HCT116 (cell line): ENCODE measurements at regions not wholly inside any gene's neighbourhood (a gene's known extent, or its start where the extent isn't known, plus 50 kb on each side); places are given as distances from the start of the nearest gene placed in this dataset.

Experiments
- ATAC-seq: fragments of 200-7000 bp; cut with Tn5 transposase; 2 replicates; pipeline ENCODE4 v1.9.1; 2020; ENCODE audit warnings: mild to moderate bottlenecking, moderate library complexity
- BruUV-seq: library from RNA; stranded (reverse); fragments of 400-500 nt; replicated peaks from 2 replicates; lab custom pipeline; 2021; lab: Mats Ljungman, UMichigan
- CTCF ChIA-PET: fragments of 300-600 bp; sonication (Branson Sonifier 250); formaldehyde crosslinking; loops from one replicate; lab custom pipeline; 2021; ENCODE audit warnings: antibody characterized with exemption; lab: Charles Lee
- POLR2A ChIA-PET: fragments of 300-600, 350-600 bp; sonication (Branson Sonifier 250); formaldehyde crosslinking; loops from one replicate; lab custom pipeline; 2021; ENCODE audit warnings: antibody characterized with exemption; lab: Charles Lee
- RAD21 ChIA-PET, 2 experiments: fragments of 300-600 bp; sonication (Branson Sonifier 250); formaldehyde crosslinking; loops; one replicate each; lab custom pipeline; 2023; ENCODE audit warnings: low total read pairs in 2 of 2; ENCODE audit not compliant: uncharacterized antibody in 2 of 2, unreplicated experiment in 2 of 2, low non-redundant PET in 1 of 2; lab: Charles Lee
- DNase-seq: peaks from one replicate; pipeline ENCODE4 v3.0.0-alpha.2; 2010; ENCODE audit warnings: low read depth, low spot score
- H2AFZ ChIP-seq: fragments of 200-600 bp; shearing (Covaris generic), sonication (generic); 2 replicates; pipeline ENCODE4 v1.6.1; 2017; ENCODE audit warnings: low read depth, mixed run types, mixed read lengths, antibody characterized with exemption, low read length; ENCODE audit not compliant: poor library complexity, severe bottlenecking
- H3K27ac ChIP-seq: 2 replicates; pipeline ENCODE4 v1.5.1; 2012; ENCODE audit warnings: low read depth, low read length
- H3K27me3 ChIP-seq: fragments of 200-600 bp; sonication (generic); 2 replicates; pipeline ENCODE4 v1.6.1; 2016; ENCODE audit warnings: mixed run types, low read length, mixed read lengths; ENCODE audit not compliant: insufficient read depth
- H3K36me3 ChIP-seq, 2 experiments: fragments of 200-500 bp in 1 of 2; fragments of 200-600 bp in 1 of 2; sonication (Bioruptor generic) in 1 of 2; sonication (generic) in 1 of 2; 2 replicates each; pipeline versions ENCODE4 v1.5.1 to v1.6.1; 2014 to 2016; ENCODE audit warnings: low read length in 2 of 2, inconsistent platforms in 1 of 2, mixed read lengths in 1 of 2, mixed run types in 1 of 2; ENCODE audit not compliant: insufficient read depth in 2 of 2, control insufficient read depth in 1 of 2
- H3K4me1 ChIP-seq, 2 experiments: fragments of 200-600 bp in 1 of 2; sonication (generic) in 1 of 2; 2 replicates each; pipeline versions ENCODE4 v1.5.1 to v1.6.1; 2012 to 2017; ENCODE audit warnings: low read length in 2 of 2, inconsistent platforms in 1 of 2, mild to moderate bottlenecking in 1 of 2, mixed read lengths in 1 of 2, mixed run types in 1 of 2, moderate library complexity in 1 of 2; ENCODE audit not compliant: insufficient read depth in 2 of 2, control insufficient read depth in 1 of 2
- H3K4me2 ChIP-seq: fragments of 200-600 bp; sonication (generic); 2 replicates; pipeline ENCODE4 v1.6.1; 2017; ENCODE audit warnings: mixed run types, low read length, mixed read lengths
- H3K4me3 ChIP-seq, 2 experiments: fragments of 200-600 bp in 1 of 2; sonication (generic) in 1 of 2; replicated peaks in 1 of 2; 2 replicates each; pipeline ENCODE4 v1.5.1; 2011 to 2016; ENCODE audit warnings: low read length in 2 of 2, control low read depth in 1 of 2, low read depth in 1 of 2, mild to moderate bottlenecking in 1 of 2, mixed read lengths in 1 of 2, mixed run types in 1 of 2
- H3K79me2 ChIP-seq: fragments of 200-600 bp; sonication (generic); 2 replicates; pipeline ENCODE4 v1.6.1; 2017; ENCODE audit warnings: mild to moderate bottlenecking, mixed run types, low read length, moderate library complexity, mixed read lengths; ENCODE audit not compliant: insufficient read depth
- H3K9ac ChIP-seq: fragments of 200-600 bp; sonication (generic); 2 replicates; pipeline ENCODE4 v1.6.1; 2016; ENCODE audit warnings: low read length, mixed read lengths
- H3K9me2 ChIP-seq: fragments of 200-600 bp; sonication (generic), shearing (Covaris generic); 2 replicates; pipeline ENCODE4 v1.6.1; 2017; ENCODE audit warnings: mixed run types, mild to moderate bottlenecking, moderate library complexity; ENCODE audit not compliant: insufficient read depth
- H3K9me3 ChIP-seq, 2 experiments: fragments of 200-500 bp in 1 of 2; fragments of 200-600 bp in 1 of 2; sonication (Bioruptor generic) in 1 of 2; sonication (generic) in 1 of 2; 2 replicates each; pipeline ENCODE4 v1.6.1; 2014 to 2017; ENCODE audit warnings: low read length in 2 of 2, mixed read lengths in 2 of 2, inconsistent platforms in 1 of 2, low read depth in 1 of 2, mild to moderate bottlenecking in 1 of 2, mixed run types in 1 of 2, moderate library complexity in 1 of 2; ENCODE audit not compliant: control insufficient read depth in 1 of 2, insufficient read depth in 1 of 2
- H4K20me1 ChIP-seq: fragments of 200-600 bp; sonication (generic), shearing (Covaris generic); 2 replicates; pipeline ENCODE4 v1.6.1; 2017; ENCODE audit warnings: mixed run types, mild to moderate bottlenecking, moderate library complexity; ENCODE audit not compliant: insufficient read depth
- ATF3 ChIP-seq: IDR thresholded peaks from 2 replicates; pipeline ENCODE4 v1.6.1; 2012
- CBX3 ChIP-seq: IDR thresholded peaks from 2 replicates; pipeline ENCODE4 v1.6.1; 2012; ENCODE audit warnings: low read depth
- CEBPB ChIP-seq: IDR thresholded peaks from 2 replicates; pipeline ENCODE4 v1.6.1; 2012; ENCODE audit warnings: low read depth
- EGR1 ChIP-seq: IDR thresholded peaks from 2 replicates; pipeline ENCODE4 v1.6.1; 2012; ENCODE audit warnings: low read depth
- EZH2 ChIP-seq: fragments of 200-600 bp; sonication (generic); IDR thresholded peaks from 2 replicates; pipeline ENCODE4 v1.6.1; 2017; ENCODE audit warnings: antibody characterized with exemption, mixed run types
- EZH2phosphoT487 ChIP-seq: fragments of 200-600 bp; IDR thresholded peaks from 2 replicates; pipeline ENCODE4 v1.6.1; 2018; ENCODE audit warnings: antibody characterized with exemption, borderline replicate concordance
- FOSL1 ChIP-seq: IDR thresholded peaks from 2 replicates; pipeline ENCODE4 v1.6.1; 2012; ENCODE audit warnings: low read depth
- POLR2A ChIP-seq: IDR thresholded peaks from 2 replicates; pipeline ENCODE4 v1.7.0; 2011; ENCODE audit warnings: borderline replicate concordance; ENCODE audit not compliant: insufficient read depth, insufficient read length; ENCODE audit errors: extremely low read depth
- REST ChIP-seq: IDR thresholded peaks from 2 replicates; pipeline ENCODE4 v1.6.1; 2012; ENCODE audit warnings: low read depth
- YY1 ChIP-seq: IDR thresholded peaks from 2 replicates; pipeline ENCODE4 v1.6.1; 2011; ENCODE audit warnings: low read length, low read depth, moderate library complexity, mild to moderate bottlenecking; ENCODE audit not compliant: insufficient replicate concordance; ENCODE audit errors: extremely low read depth
- ZBTB33 ChIP-seq: IDR thresholded peaks from 2 replicates; pipeline ENCODE4 v1.6.1; 2011; ENCODE audit warnings: mild to moderate bottlenecking, low read length, moderate library complexity; ENCODE audit not compliant: insufficient replicate concordance; ENCODE audit errors: extremely low read depth
- ZFX ChIP-seq: fragments of 450-650 bp; IDR thresholded peaks from 2 replicates; pipeline ENCODE4 v1.6.1; 2017
- intact Hi-C: fragments of 100-400 bp; cut with micrococcal nuclease; formaldehyde crosslinking; loops from 2 replicates; pipeline ENCODE4 v1.10.0; 2022

GRCh38 chr4:111410571-111410970 is 734.7 kb upstream of the FAM241A start:
- Histone ChIP-seq H3K36me3 (no peaks in the 10 kb centered on the region), H3K9me2 (no peaks in the 10 kb centered on the region)
- CTCF ChIA-PET: no interaction called here

GRCh38 chr4:111417521-111417920 is 727.7 kb upstream of the FAM241A start:
- H3K4me3 ChIP-seq: no peak overlapping the region
- intact Hi-C loops: no loop called here

More at GRCh38 chr4:111410571-111410970, 734.7 kb upstream of the FAM241A start:
- Histone ChIP-seq H2AFZ (no peak overlapping the region), H3K9ac (no peak overlapping the region), H3K27me3 (no peaks in the 10 kb centered on the region), H3K27ac (no peak overlapping the region), H3K4me3 (no peak overlapping the region), H3K79me2 (no peaks in the 10 kb centered on the region), H3K4me1 (no peaks in the 10 kb centered on the region), H3K9me3 (no peaks in the 10 kb centered on the region), H3K4me2 (no peak overlapping the region), H4K20me1 (no peaks in the 10 kb centered on the region)
- ATAC-seq: no peak
- RAD21 ChIA-PET: no interaction called here
- intact Hi-C loops: no loop called here
- TF ChIP-seq EZH2phosphoT487 (no peak), EGR1 (no peak), YY1 (no peak), CBX3 (no peak), CEBPB (no peak)
- no TSS peak for BruUV-seq
- POLR2A ChIA-PET: no interaction called here
- DNase-seq: no peak

More at GRCh38 chr4:111417521-111417920, 727.7 kb upstream of the FAM241A start:
- Histone ChIP-seq H3K9me3 (no peaks in the 10 kb centered on the region), H4K20me1 (no peaks in the 10 kb centered on the region), H2AFZ (no peak overlapping the region), H3K27ac (no peak overlapping the region), H3K9me2 (no peaks in the 10 kb centered on the region), H3K36me3 (no peaks in the 10 kb centered on the region), H3K9ac (no peak overlapping the region), H3K79me2 (no peaks in the 10 kb centered on the region), H3K4me2 (no peak overlapping the region), H3K4me1 (no peaks in the 10 kb centered on the region)
- RAD21 ChIA-PET: no interaction called here
- POLR2A ChIA-PET: no interaction called here
- ATAC-seq (no peak), DNase-seq (no peak)
- no TSS peak for BruUV-seq
- CTCF ChIA-PET: no interaction called here
- TF ChIP-seq CBX3: no peak
- TF ChIP-seq POLR2A: no peak
- no peak for TF ChIP-seq CEBPB
- no peak for TF ChIP-seq ATF3
- TF ChIP-seq FOSL1: no peak
- no peak for TF ChIP-seq ZBTB33
- TF ChIP-seq ZFX: no peak
- TF ChIP-seq REST: no peak
- no peak for TF ChIP-seq EZH2phosphoT487
- TF ChIP-seq EZH2: no peak
- TF ChIP-seq, all 23 proteins: peak for 0
- H3K27me3 ChIP-seq: no peaks in the 10 kb centered on the region
